WTC11 (cell line): ENCODE measurements at regions not wholly inside any gene's neighbourhood (a gene's known extent, or its start where the extent isn't known, plus 50 kb on each side); places are given as distances from the start of the nearest gene placed in this dataset.

ENCODE experiments used
- ATAC-seq: fragments of 200-7000 bp; cut with Tn5 transposase; 2 replicates; pipeline ENCODE4 v1.10.0; 2021; ENCODE audit warnings: mild to moderate bottlenecking, moderate library complexity
- CTCF ChIA-PET: fragments of 300-600 bp; sonication (Branson Sonifier 250); formaldehyde crosslinking; loops from one replicate; lab custom pipeline; 2021; ENCODE audit warnings: antibody characterized with exemption; lab: Charles Lee
- POLR2A ChIA-PET: fragments of 350-600 bp; sonication (Branson Sonifier 250); formaldehyde crosslinking; loops from one replicate; lab custom pipeline; 2021; ENCODE audit warnings: antibody characterized with exemption; lab: Charles Lee
- DNase-seq: peaks from one replicate; pipeline ENCODE4 v3.0.0; 2021; ENCODE audit warnings: low spot score
- H3K27ac Mint-ChIP-seq: 2 replicates; pipeline ENCODE4 v1.8.0; 2021; ENCODE audit warnings: mixed read lengths
- H3K27me3 Mint-ChIP-seq: 2 replicates; pipeline ENCODE4 v1.8.0; 2021; ENCODE audit warnings: low read depth, mild to moderate bottlenecking, moderate library complexity, mixed read lengths
- H3K36me3 Mint-ChIP-seq: 2 replicates; pipeline ENCODE4 v1.8.0; 2021; ENCODE audit warnings: mixed read lengths
- H3K4me1 Mint-ChIP-seq: 2 replicates; pipeline ENCODE4 v1.8.0; 2022; ENCODE audit warnings: mixed read lengths
- H3K4me3 Mint-ChIP-seq: 2 replicates; pipeline ENCODE4 v1.8.0; 2021; ENCODE audit warnings: mild to moderate bottlenecking, moderate library complexity, mixed read lengths
- H3K9me3 Mint-ChIP-seq: 2 replicates; pipeline ENCODE4 v1.8.0; 2021; ENCODE audit warnings: mixed read lengths
- E2F5 ChIP-seq: sonication (generic); formaldehyde crosslinking; IDR thresholded peaks from 2 replicates; pipeline ENCODE4 v1.8.1; 2022; ENCODE audit warnings: mild to moderate bottlenecking, moderate library complexity, missing genetic modification reagents
- ELF4 ChIP-seq: sonication (generic); formaldehyde crosslinking; IDR thresholded peaks from 2 replicates; pipeline ENCODE4 v1.8.1; 2022; ENCODE audit warnings: low read depth, mild to moderate bottlenecking, moderate library complexity, missing genetic modification reagents
- ETV6 ChIP-seq: sonication (generic); formaldehyde crosslinking; IDR thresholded peaks from 2 replicates; pipeline ENCODE4 v1.8.1; 2022; ENCODE audit warnings: mild to moderate bottlenecking, missing genetic modification reagents
- FOXP1 ChIP-seq: sonication (generic); formaldehyde crosslinking; IDR thresholded peaks from 2 replicates; pipeline ENCODE4 v1.8.0; 2022; ENCODE audit warnings: missing genetic modification reagents, mild to moderate bottlenecking, moderate library complexity, borderline replicate concordance
- GABPB1 ChIP-seq: sonication (generic); formaldehyde crosslinking; IDR thresholded peaks from 2 replicates; pipeline ENCODE4 v1.8.1; 2023; ENCODE audit warnings: mild to moderate bottlenecking, missing genetic modification reagents
- IRF1 ChIP-seq: sonication (generic); formaldehyde crosslinking; IDR thresholded peaks from 2 replicates; pipeline ENCODE4 v1.8.0; 2023; ENCODE audit warnings: missing genetic modification reagents
- JUN ChIP-seq: sonication (generic); formaldehyde crosslinking; IDR thresholded peaks from 2 replicates; pipeline ENCODE4 v1.8.0; 2023; ENCODE audit warnings: mild to moderate bottlenecking, missing genetic modification reagents
- NFE2L1 ChIP-seq: sonication (generic); formaldehyde crosslinking; IDR thresholded peaks from 2 replicates; pipeline ENCODE4 v1.8.1; 2023; ENCODE audit warnings: missing genetic modification reagents
- RELA ChIP-seq: sonication (generic); formaldehyde crosslinking; IDR thresholded peaks from 2 replicates; pipeline ENCODE4 v1.8.1; 2022; ENCODE audit warnings: missing genetic modification reagents, mild to moderate bottlenecking, borderline replicate concordance
- SP1 ChIP-seq: sonication (generic); formaldehyde crosslinking; conservative IDR thresholded peaks from 2 replicates; pipeline ENCODE4 v1.8.1; 2022; ENCODE audit warnings: missing genetic modification reagents
- STAT6 ChIP-seq: sonication (generic); formaldehyde crosslinking; conservative IDR thresholded peaks from 2 replicates; pipeline ENCODE4 v1.8.1; 2023; ENCODE audit warnings: mild to moderate bottlenecking, low read depth, missing genetic modification reagents, moderate library complexity
- ZBTB43 ChIP-seq: sonication (generic); formaldehyde crosslinking; IDR thresholded peaks from 2 replicates; pipeline ENCODE4 v1.8.1; 2023; ENCODE audit warnings: mild to moderate bottlenecking, missing genetic modification reagents
- ZNF317 ChIP-seq: sonication (generic); formaldehyde crosslinking; IDR thresholded peaks from 2 replicates; pipeline ENCODE4 v1.8.1; 2023; ENCODE audit warnings: low read depth, mild to moderate bottlenecking, moderate library complexity, missing genetic modification reagents, borderline replicate concordance
- ZNF423 ChIP-seq: fragments of 250-450 bp; sonication (Bioruptor Pico); IDR thresholded peaks from 2 replicates; pipeline ENCODE4 v2.1.2; 2022; ENCODE audit warnings: mild to moderate bottlenecking, moderate library complexity
- ZNF512 ChIP-seq: sonication (generic); formaldehyde crosslinking; IDR thresholded peaks from 2 replicates; pipeline ENCODE4 v1.8.1; 2022; ENCODE audit warnings: missing genetic modification reagents, borderline replicate concordance
- ZSCAN18 ChIP-seq: fragments of 250-450 bp; sonication (Bioruptor Pico); IDR thresholded peaks from 2 replicates; pipeline ENCODE4 v2.1.2; 2022; ENCODE audit warnings: mild to moderate bottlenecking, moderate library complexity
- TF ChIP-seq, protein P1 (sequence below): sonication (generic); formaldehyde crosslinking; conservative IDR thresholded peaks from 2 replicates; pipeline ENCODE4 v1.8.1; 2022; ENCODE audit warnings: mild to moderate bottlenecking, missing genetic modification reagents
- TF ChIP-seq, protein P2 (sequence below): fragments of 250-450 bp; sonication (Bioruptor Pico); IDR thresholded peaks from 2 replicates; pipeline ENCODE4 v1.9.0; 2021; ENCODE audit warnings: moderate library complexity, mild to moderate bottlenecking, inconsistent platforms, borderline replicate concordance
- TF ChIP-seq, protein P3 (sequence below): sonication (generic); formaldehyde crosslinking; IDR thresholded peaks from 2 replicates; pipeline ENCODE4 v1.8.1; 2023; ENCODE audit warnings: mild to moderate bottlenecking, missing genetic modification reagents, moderate library complexity
- TF ChIP-seq, protein P4 (sequence below): fragments of 250-450 bp; sonication (Bioruptor Pico); IDR thresholded peaks from 2 replicates; pipeline ENCODE4 v1.8.0; 2021; ENCODE audit warnings: mild to moderate bottlenecking

GRCh38 chr5:124679578-124680199, 66.8 kb downstream of the ZNF608 start:
- TF ChIP-seq E2F5 (CRISPR knock-in tag) (no peak), FOXP1 (CRISPR knock-in tag) (no peak), GABPB1 (CRISPR knock-in tag) (no peak), ZNF423 (CRISPR knock-in tag) (no peak), IRF1 (CRISPR knock-in tag) (no peak), ZNF317 (no peak), JUN (CRISPR knock-in tag) (no peak), RELA (no peak), SP1 (CRISPR knock-in tag) (no peak), STAT6 (CRISPR knock-in tag) (no peak), ZSCAN18 (CRISPR knock-in tag) (no peak), ETV6 (no peak)
- TF ChIP-seq, protein P1, sequence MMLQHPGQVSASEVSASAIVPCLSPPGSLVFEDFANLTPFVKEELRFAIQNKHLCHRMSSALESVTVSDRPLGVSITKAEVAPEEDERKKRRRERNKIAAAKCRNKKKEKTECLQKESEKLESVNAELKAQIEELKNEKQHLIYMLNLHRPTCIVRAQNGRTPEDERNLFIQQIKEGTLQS (CRISPR knock-in tag): no peak
- TF ChIP-seq, protein P2, sequence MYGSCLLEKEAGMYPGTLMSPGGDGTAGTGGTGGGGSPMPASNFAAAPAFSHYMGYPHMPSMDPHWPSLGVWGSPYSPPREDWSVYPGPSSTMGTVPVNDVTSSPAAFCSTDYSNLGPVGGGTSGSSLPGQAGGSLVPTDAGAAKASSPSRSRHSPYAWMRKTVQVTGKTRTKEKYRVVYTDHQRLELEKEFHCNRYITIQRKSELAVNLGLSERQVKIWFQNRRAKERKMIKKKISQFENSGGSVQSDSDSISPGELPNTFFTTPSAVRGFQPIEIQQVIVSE (CRISPR knock-in tag): no peak
- TF ChIP-seq, protein P3, sequence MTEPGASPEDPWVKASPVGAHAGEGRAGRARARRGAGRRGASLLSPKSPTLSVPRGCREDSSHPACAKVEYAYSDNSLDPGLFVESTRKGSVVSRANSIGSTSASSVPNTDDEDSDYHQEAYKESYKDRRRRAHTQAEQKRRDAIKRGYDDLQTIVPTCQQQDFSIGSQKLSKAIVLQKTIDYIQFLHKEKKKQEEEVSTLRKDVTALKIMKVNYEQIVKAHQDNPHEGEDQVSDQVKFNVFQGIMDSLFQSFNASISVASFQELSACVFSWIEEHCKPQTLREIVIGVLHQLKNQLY (CRISPR knock-in tag): no peak
- TF ChIP-seq, all 79 proteins: peak for 0
- DNase-seq (no peak), ATAC-seq (no peak)
- no peak overlapping the region for H3K4me3 Mint-ChIP-seq
- ChIA-PET POLR2A (interaction anchor here (0.7 kb wide), 1 partner anchor 1781 kb away, joined by 4 read pairs; no protein-coding TSS in a partner anchor), CTCF (no interaction called here)
- peaks cover 5% of the 10 kb centered on the region; the same call in 1 of the 2 replicates for H3K36me3 Mint-ChIP-seq
- H3K27ac Mint-ChIP-seq: 0 out of 2 replicates have a peak overlapping the region, but pooled peaks have one; percentile 31
- peaks cover 74% of the 10 kb centered on the region for H3K4me1 Mint-ChIP-seq
- H3K27me3 Mint-ChIP-seq: no peaks in the 10 kb centered on the region
- H3K9me3 Mint-ChIP-seq: no peaks in the 10 kb centered on the region

- ATAC-seq (no peak), DNase-seq (no peak)
- H3K36me3 Mint-ChIP-seq: peaks cover 5% of the 10 kb centered on the region; the same call in 1 of the 2 replicates
- no peak overlapping the region for H3K4me3 Mint-ChIP-seq
- CTCF ChIA-PET: interaction anchor here (0.5 kb wide), 1 partner anchor 54 kb away, joined by 3 read pairs; no protein-coding TSS in a partner anchor
- peak overlapping the region; percentile 62 for H3K27ac Mint-ChIP-seq
- no peaks in the 10 kb centered on the region for H3K9me3 Mint-ChIP-seq
- peaks cover 68% of the 10 kb centered on the region for H3K4me1 Mint-ChIP-seq
- POLR2A ChIA-PET: no interaction called here
- no peaks in the 10 kb centered on the region for H3K27me3 Mint-ChIP-seq
- TF ChIP-seq NFE2L1: no peak
- TF ChIP-seq ZNF512 (CRISPR knock-in tag): no peak
- no peak for TF ChIP-seq ZBTB43 (CRISPR knock-in tag)
- TF ChIP-seq, protein P3 (CRISPR knock-in tag): no peak
- TF ChIP-seq ELF4: no peak
- TF ChIP-seq, protein P4, sequence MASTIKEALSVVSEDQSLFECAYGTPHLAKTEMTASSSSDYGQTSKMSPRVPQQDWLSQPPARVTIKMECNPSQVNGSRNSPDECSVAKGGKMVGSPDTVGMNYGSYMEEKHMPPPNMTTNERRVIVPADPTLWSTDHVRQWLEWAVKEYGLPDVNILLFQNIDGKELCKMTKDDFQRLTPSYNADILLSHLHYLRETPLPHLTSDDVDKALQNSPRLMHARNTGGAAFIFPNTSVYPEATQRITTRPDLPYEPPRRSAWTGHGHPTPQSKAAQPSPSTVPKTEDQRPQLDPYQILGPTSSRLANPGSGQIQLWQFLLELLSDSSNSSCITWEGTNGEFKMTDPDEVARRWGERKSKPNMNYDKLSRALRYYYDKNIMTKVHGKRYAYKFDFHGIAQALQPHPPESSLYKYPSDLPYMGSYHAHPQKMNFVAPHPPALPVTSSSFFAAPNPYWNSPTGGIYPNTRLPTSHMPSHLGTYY (CRISPR knock-in tag): no peak
Observed at GRCh38 chr5:124678922-124679519, 67.4 kb downstream of the ZNF608 start.
